ENCODE measurements at regions not wholly inside any gene's neighbourhood (a gene's known extent, or its start where the extent isn't known, plus 50 kb on each side); places are given as distances from the start of the nearest gene placed in this dataset.

DNA sequence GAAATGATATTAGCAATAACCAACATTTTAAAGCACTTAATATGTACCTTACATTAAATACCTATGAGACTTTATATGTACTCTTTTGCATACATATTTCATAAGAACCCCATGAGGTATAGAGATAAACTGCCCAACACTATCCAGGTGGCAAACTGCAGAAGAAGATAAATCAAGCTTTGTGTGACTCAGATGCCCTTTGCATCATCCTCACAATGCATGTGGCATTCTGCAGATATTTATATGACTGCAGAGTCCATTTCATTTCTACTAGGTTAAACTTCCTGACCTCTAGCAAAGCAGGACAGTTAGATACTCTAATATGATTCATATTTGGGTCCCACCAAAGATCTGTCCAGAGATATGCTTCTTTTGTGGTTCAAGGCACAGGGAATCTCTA, 85.6 kb upstream of the RASGEF1B start:
- TF ChIP-seq, protein P1, sequence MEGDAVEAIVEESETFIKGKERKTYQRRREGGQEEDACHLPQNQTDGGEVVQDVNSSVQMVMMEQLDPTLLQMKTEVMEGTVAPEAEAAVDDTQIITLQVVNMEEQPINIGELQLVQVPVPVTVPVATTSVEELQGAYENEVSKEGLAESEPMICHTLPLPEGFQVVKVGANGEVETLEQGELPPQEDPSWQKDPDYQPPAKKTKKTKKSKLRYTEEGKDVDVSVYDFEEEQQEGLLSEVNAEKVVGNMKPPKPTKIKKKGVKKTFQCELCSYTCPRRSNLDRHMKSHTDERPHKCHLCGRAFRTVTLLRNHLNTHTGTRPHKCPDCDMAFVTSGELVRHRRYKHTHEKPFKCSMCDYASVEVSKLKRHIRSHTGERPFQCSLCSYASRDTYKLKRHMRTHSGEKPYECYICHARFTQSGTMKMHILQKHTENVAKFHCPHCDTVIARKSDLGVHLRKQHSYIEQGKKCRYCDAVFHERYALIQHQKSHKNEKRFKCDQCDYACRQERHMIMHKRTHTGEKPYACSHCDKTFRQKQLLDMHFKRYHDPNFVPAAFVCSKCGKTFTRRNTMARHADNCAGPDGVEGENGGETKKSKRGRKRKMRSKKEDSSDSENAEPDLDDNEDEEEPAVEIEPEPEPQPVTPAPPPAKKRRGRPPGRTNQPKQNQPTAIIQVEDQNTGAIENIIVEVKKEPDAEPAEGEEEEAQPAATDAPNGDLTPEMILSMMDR (IDR thresholded peaks at IDR 0.05), result no peak
- no peak for TF ChIP-seq POLR2A (IDR thresholded peaks at IDR 0.05)
